ENCODE measurements at regions not wholly inside any gene's neighbourhood (a gene's known extent, or its start where the extent isn't known, plus 50 kb on each side); places are given as distances from the start of the nearest gene placed in this dataset.

DNA sequence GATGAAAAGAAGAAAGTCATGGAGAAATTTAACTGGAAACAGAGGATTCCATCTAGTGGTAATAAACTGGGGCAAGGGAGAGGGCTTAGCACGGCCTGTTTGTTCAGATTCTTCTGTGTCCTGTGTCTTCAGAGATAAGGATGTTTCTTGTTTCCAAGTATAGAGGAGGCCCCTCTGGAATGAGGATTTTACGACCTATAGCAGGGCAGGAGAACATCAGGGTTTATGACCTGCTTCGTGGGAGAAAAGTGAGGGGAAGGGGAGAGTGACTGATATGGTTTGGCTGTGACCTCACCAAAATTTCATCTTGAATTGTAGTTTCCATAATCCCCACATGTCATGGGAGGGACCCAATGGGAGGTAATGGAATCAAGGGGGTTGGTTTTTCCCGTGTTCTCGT is 93.0 kb upstream of the LDB2 start:
- no peak overlapping the region for H3K4me3 ChIP-seq (ENCODE audit: low read depth, low read length)
- TF ChIP-seq MYC (IDR thresholded peaks at IDR 0.05; ENCODE audit: low read depth, low read length) = no peak
- TF ChIP-seq, protein P1, sequence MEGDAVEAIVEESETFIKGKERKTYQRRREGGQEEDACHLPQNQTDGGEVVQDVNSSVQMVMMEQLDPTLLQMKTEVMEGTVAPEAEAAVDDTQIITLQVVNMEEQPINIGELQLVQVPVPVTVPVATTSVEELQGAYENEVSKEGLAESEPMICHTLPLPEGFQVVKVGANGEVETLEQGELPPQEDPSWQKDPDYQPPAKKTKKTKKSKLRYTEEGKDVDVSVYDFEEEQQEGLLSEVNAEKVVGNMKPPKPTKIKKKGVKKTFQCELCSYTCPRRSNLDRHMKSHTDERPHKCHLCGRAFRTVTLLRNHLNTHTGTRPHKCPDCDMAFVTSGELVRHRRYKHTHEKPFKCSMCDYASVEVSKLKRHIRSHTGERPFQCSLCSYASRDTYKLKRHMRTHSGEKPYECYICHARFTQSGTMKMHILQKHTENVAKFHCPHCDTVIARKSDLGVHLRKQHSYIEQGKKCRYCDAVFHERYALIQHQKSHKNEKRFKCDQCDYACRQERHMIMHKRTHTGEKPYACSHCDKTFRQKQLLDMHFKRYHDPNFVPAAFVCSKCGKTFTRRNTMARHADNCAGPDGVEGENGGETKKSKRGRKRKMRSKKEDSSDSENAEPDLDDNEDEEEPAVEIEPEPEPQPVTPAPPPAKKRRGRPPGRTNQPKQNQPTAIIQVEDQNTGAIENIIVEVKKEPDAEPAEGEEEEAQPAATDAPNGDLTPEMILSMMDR (IDR thresholded peaks at IDR 0.05; ENCODE audit: low read depth, low read length) = no peak
- TF ChIP-seq, protein P2, sequence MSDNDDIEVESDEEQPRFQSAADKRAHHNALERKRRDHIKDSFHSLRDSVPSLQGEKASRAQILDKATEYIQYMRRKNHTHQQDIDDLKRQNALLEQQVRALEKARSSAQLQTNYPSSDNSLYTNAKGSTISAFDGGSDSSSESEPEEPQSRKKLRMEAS (IDR thresholded peaks at IDR 0.05; ENCODE audit: low read depth, low read length) = no peak
- DNase-seq (ENCODE audit: low read depth) = no peak

DNA sequence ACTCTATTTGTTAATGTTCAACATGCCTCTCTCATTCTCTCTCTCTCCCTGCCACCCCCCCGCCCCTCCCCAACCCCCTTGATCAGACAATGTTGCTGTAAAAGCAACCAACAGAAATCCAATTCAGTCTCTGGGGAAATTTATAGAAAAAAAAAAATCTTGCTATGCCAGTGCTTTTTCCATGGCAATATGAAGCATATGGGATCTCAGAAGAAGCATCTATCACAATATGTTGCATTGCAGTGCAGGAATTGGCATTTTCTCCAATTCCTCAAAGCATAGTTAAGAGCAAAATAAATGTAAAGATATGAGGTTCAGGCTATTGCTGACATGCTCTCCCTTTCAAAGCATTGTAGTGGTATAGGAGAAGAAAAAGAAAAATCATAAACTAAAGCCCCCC is 90.9 kb upstream of the LDB2 start:
- DNase-seq (ENCODE audit: low read depth) = no peak
- TF ChIP-seq, protein P2 (IDR thresholded peaks at IDR 0.05; ENCODE audit: low read depth, low read length) = no peak
- TF ChIP-seq, protein P1 (IDR thresholded peaks at IDR 0.05; ENCODE audit: low read depth, low read length) = no peak
- TF ChIP-seq MYC (IDR thresholded peaks at IDR 0.05; ENCODE audit: low read depth, low read length) = no peak
- TF ChIP-seq POLR2A (IDR thresholded peaks at IDR 0.05; ENCODE audit: extremely low read depth, insufficient read length) = no peak
- no peak overlapping the region for H3K4me3 ChIP-seq (ENCODE audit: low read depth, low read length)

DNA sequence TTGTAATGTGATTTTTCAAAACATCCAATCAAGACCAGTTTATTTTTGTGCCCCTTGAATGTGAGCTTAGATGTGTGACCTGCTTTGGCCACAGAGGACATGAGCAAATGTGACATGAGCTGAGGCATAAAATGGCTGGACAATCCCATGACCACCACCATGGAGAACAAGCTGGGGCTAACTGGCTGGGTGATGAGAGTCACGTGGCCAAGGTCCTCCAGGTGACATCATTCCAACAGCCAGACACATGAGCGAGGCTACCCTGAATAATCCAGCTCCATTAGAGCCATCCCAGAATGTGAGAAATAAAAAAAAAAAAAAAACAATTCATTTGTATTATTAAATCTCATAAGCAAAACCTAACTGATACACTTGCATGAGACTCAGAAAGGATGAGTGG is 90.4 kb upstream of the LDB2 start:
- TF ChIP-seq, protein P2 (IDR thresholded peaks at IDR 0.05; ENCODE audit: low read depth, low read length) = no peak
- TF ChIP-seq MYC (IDR thresholded peaks at IDR 0.05; ENCODE audit: low read depth, low read length) = no peak
- TF ChIP-seq POLR2A (IDR thresholded peaks at IDR 0.05; ENCODE audit: extremely low read depth, insufficient read length) = no peak
- TF ChIP-seq, protein P1 (IDR thresholded peaks at IDR 0.05; ENCODE audit: low read depth, low read length) = no peak
- no peak for DNase-seq (ENCODE audit: low read depth)
- no peak overlapping the region for H3K4me3 ChIP-seq (ENCODE audit: low read depth, low read length)

DNA sequence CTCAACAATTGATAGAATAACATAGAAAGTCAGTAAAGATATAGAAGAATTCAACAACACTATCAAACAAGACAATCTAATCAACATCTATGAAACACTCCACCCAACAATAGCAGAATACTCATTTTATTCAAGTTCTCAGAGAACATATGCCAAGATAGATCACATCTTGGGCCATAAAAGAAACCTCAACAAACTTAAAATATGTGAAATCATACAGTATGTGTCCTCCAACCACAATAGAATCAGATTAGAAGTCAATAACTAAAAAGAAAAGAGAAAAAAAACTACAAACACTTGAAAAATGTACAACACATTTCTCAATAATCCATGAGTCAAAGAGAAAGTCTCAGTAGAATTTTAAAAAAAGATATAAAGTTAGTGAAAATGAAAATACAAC is 78.6 kb upstream of the LDB2 start:
- TF ChIP-seq POLR2A (IDR thresholded peaks at IDR 0.05; ENCODE audit: extremely low read depth, insufficient read length) (no peak), MYC (IDR thresholded peaks at IDR 0.05; ENCODE audit: low read depth, low read length) (no peak)
- TF ChIP-seq, protein P2 (IDR thresholded peaks at IDR 0.05; ENCODE audit: low read depth, low read length) = no peak
- TF ChIP-seq, protein P1 (IDR thresholded peaks at IDR 0.05; ENCODE audit: low read depth, low read length) = no peak
- no peak overlapping the region for H3K4me3 ChIP-seq (ENCODE audit: low read depth, low read length)
- no peak for DNase-seq (ENCODE audit: low read depth)

DNA sequence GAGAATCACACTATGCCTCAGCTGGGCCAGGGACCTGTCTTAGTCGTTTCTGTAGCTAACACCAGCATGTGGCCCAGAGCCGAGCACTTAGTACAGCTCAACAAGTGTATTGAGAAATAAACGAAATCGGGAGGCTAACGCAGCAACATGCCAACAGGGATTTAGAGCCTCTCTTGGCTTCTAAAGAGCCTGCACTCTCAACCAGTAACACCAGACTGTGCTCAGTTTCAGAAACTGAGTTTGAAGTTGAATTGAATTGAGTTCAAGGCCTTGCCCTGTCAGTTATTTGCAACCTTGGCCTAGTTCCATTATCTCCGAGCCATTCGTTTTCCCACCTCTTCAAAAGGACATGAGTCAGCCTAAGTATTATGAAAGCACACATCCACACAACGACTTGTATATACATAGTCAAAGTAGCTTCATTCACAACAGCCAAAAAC is 71.3 kb upstream of the LDB2 start:
- no peak for DNase-seq (ENCODE audit: low read depth)
- H3K4me3 ChIP-seq (ENCODE audit: low read depth, low read length) = no peak overlapping the region
- no peak for TF ChIP-seq MYC (IDR thresholded peaks at IDR 0.05; ENCODE audit: low read depth, low read length)
- no peak for TF ChIP-seq POLR2A (IDR thresholded peaks at IDR 0.05; ENCODE audit: extremely low read depth, insufficient read length)
- TF ChIP-seq, protein P1 (IDR thresholded peaks at IDR 0.05; ENCODE audit: low read depth, low read length) = no peak
- TF ChIP-seq, protein P2 (IDR thresholded peaks at IDR 0.05; ENCODE audit: low read depth, low read length) = no peak

DNA sequence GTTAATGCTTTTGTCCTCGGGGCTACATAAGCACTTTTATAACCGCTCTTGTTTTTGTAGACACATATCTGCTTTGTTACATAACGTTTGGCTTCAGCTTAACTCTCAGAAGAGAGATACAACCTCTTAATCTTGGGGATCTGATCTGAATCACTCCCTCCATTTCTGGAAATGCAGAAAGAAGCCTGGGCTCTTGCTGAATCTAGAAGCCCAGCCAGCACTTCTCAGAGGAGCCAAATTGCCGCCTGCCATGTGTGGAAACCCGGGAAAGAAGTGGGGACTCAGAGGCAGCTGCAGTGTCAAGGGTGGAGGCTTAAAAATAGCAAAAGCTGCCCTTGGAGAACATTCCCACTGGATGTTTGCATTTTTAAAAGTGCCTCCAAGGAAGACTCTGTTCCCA is 69.3 kb upstream of the LDB2 start:
- TF ChIP-seq, protein P2 (IDR thresholded peaks at IDR 0.05; ENCODE audit: low read depth, low read length) = no peak
- TF ChIP-seq, protein P1 (IDR thresholded peaks at IDR 0.05; ENCODE audit: low read depth, low read length) = no peak
- no peak for TF ChIP-seq POLR2A (IDR thresholded peaks at IDR 0.05; ENCODE audit: extremely low read depth, insufficient read length)
- no peak for TF ChIP-seq MYC (IDR thresholded peaks at IDR 0.05; ENCODE audit: low read depth, low read length)
- no peak for DNase-seq (ENCODE audit: low read depth)

More for the DNA sequence above, 69.3 kb upstream of the LDB2 start:
- no peak overlapping the region for H3K4me3 ChIP-seq (ENCODE audit: low read depth, low read length)
